SK-N-SH (cell line): ENCODE measurements at regions not wholly inside any gene's neighbourhood (a gene's known extent, or its start where the extent isn't known, plus 50 kb on each side); places are given as distances from the start of the nearest gene placed in this dataset.

Experiments used
- CTCF ChIA-PET: fragments of 300-600, 350-600 bp; formaldehyde crosslinking; extraction: SDS; loops from one replicate; lab custom pipeline; 2021; lab: Yijun Ruan, JAX
- POLR2A ChIA-PET: fragments of 350-600 bp; sonication (Branson Sonifier 250); formaldehyde crosslinking; extraction: SDS; loops from one replicate; lab custom pipeline; 2020; ENCODE audit warnings: antibody characterized with exemption, inconsistent platforms; lab: Yijun Ruan, JAX
- DNase-seq: peaks from one replicate; pipeline ENCODE4 v3.0.0; 2012
- H2AFZ ChIP-seq: fragments of 200-600 bp; sonication (generic); 2 replicates; pipeline ENCODE4 v1.8.1; 2016; ENCODE audit warnings: antibody characterized with exemption, mild to moderate bottlenecking, low read depth
- H3F3A ChIP-seq: fragments of 200-600 bp; sonication (generic); replicated peaks from 2 replicates; pipeline ENCODE3; 2016; ENCODE audit warnings: antibody characterized with exemption, mild to moderate bottlenecking; ENCODE audit not compliant: insufficient read depth
- H3K27ac ChIP-seq, 2 experiments: fragments of 200-500 bp in 1 of 2; fragments of 200-600 bp in 1 of 2; sonication (Bioruptor generic) in 1 of 2; sonication (generic), shearing (Covaris generic) in 1 of 2; 2 replicates each; pipeline versions ENCODE4 v1.5.1 to v1.6.1; 2014 to 2016; ENCODE audit warnings: low read depth in 2 of 2, inconsistent platforms in 1 of 2, low read length in 1 of 2, mild to moderate bottlenecking in 1 of 2, mixed read lengths in 1 of 2
- H3K27me3 ChIP-seq: fragments of 200-600 bp; sonication (generic), shearing (Covaris generic); 2 replicates; pipeline ENCODE4 v1.6.1; 2016; ENCODE audit warnings: mixed run types; ENCODE audit not compliant: insufficient read depth
- H3K36me3 ChIP-seq, 2 experiments: fragments of 200-500 bp in 1 of 2; fragments of 200-600 bp in 1 of 2; sonication (Bioruptor generic) in 1 of 2; sonication (generic) in 1 of 2; replicated peaks in 1 of 2; 2 replicates each; pipeline versions ENCODE3 to v1.5.1; 2014 to 2016; ENCODE audit warnings: low read length in 1 of 2, mild to moderate bottlenecking in 1 of 2; ENCODE audit not compliant: insufficient read depth in 2 of 2, control insufficient read depth in 1 of 2
- H3K4me1 ChIP-seq, 2 experiments: fragments of 200-500 bp in 1 of 2; fragments of 200-600 bp in 1 of 2; sonication (Bioruptor generic) in 1 of 2; sonication (generic), shearing (Covaris generic) in 1 of 2; 2 replicates each; pipeline versions ENCODE4 v1.5.1 to v1.6.1; 2014 to 2016; ENCODE audit warnings: low read depth in 1 of 2, low read length in 1 of 2, mixed run types in 1 of 2; ENCODE audit not compliant: insufficient read depth in 2 of 2, control insufficient read depth in 1 of 2
- H3K4me2 ChIP-seq: fragments of 200-600 bp; sonication (generic), shearing (Covaris generic); 2 replicates; pipeline ENCODE4 v1.6.1; 2017; ENCODE audit warnings: mixed run types
- H3K4me3 ChIP-seq, 2 experiments: fragments of 200-500 bp in 1 of 2; fragments of 200-600 bp in 1 of 2; sonication (Bioruptor generic) in 1 of 2; sonication (generic), shearing (Covaris generic) in 1 of 2; 2 replicates each; pipeline versions ENCODE4 v1.5.1 to v1.8.1; 2014 to 2016; ENCODE audit warnings: low read depth in 2 of 2, inconsistent platforms in 1 of 2, low read length in 1 of 2, mild to moderate bottlenecking in 1 of 2, mixed read lengths in 1 of 2, moderate library complexity in 1 of 2
- H3K79me2 ChIP-seq: fragments of 200-600 bp; sonication (generic); 2 replicates; pipeline ENCODE4 v1.8.1; 2017; ENCODE audit warnings: mild to moderate bottlenecking; ENCODE audit not compliant: insufficient read depth
- H3K9ac ChIP-seq: fragments of 200-600 bp; sonication (generic); 2 replicates; pipeline ENCODE4 v1.6.1; 2017; ENCODE audit warnings: mixed run types
- H3K9me2 ChIP-seq: fragments of 200-600 bp; sonication (generic); 2 replicates; pipeline ENCODE4 v1.6.1; 2017; ENCODE audit warnings: mixed run types
- H3K9me3 ChIP-seq: fragments of 200-600 bp; sonication (generic); 2 replicates; pipeline ENCODE4 v1.6.1; 2017; ENCODE audit warnings: mixed run types, mild to moderate bottlenecking, moderate library complexity
- H4K20me1 ChIP-seq: fragments of 200-600 bp; sonication (generic); 2 replicates; pipeline ENCODE4 v1.6.1; 2017; ENCODE audit warnings: mild to moderate bottlenecking, mixed run types; ENCODE audit not compliant: insufficient read depth
- ELF1 ChIP-seq: IDR thresholded peaks from 2 replicates; pipeline ENCODE4 v1.4.0; 2012
- FOSL2 ChIP-seq: IDR thresholded peaks from 2 replicates; pipeline ENCODE4 v1.4.0; 2012; ENCODE audit warnings: low read depth, mild to moderate bottlenecking, moderate library complexity, borderline replicate concordance
- FOXM1 ChIP-seq: IDR thresholded peaks from 2 replicates; pipeline ENCODE4 v1.4.0; 2012; ENCODE audit warnings: low read depth, mild to moderate bottlenecking
- GABPA ChIP-seq: IDR thresholded peaks from 2 replicates; pipeline ENCODE4 v1.4.0; 2012; ENCODE audit warnings: low read depth, mild to moderate bottlenecking
- GATA2 ChIP-seq: sonication (generic); formaldehyde crosslinking; IDR thresholded peaks from 2 replicates; pipeline ENCODE4 v1.5.0; 2020; ENCODE audit warnings: mild to moderate bottlenecking, missing genetic modification reagents
- JUND ChIP-seq: IDR thresholded peaks from 2 replicates; pipeline ENCODE4 v1.4.0; 2012
- MAX ChIP-seq: IDR thresholded peaks from 2 replicates; pipeline ENCODE4 v1.4.0; 2012; ENCODE audit warnings: low read depth
- MXI1 ChIP-seq: IDR thresholded peaks from 2 replicates; pipeline ENCODE4 v1.6.1; 2012; ENCODE audit warnings: mild to moderate bottlenecking, low read depth, low read length, improper control_type of control experiment
- POLR2AphosphoS5 ChIP-seq: IDR thresholded peaks from 2 replicates; pipeline ENCODE4 v1.6.1; 2012; ENCODE audit warnings: low read depth, low read length
- RAD21 ChIP-seq: IDR thresholded peaks from 2 replicates; pipeline ENCODE4 v1.6.1; 2012; ENCODE audit warnings: mild to moderate bottlenecking, low read length
- RCOR1 ChIP-seq: fragments of 150-350 bp; IDR thresholded peaks from 2 replicates; pipeline ENCODE4 v1.6.1; 2017; ENCODE audit warnings: antibody characterized with exemption, low read length
- RFX5 ChIP-seq: IDR thresholded peaks from 2 replicates; pipeline ENCODE4 v1.6.1; 2012; ENCODE audit warnings: mild to moderate bottlenecking, improper control_type of control experiment, low read length
- RXRA ChIP-seq: IDR thresholded peaks from 2 replicates; pipeline ENCODE4 v1.4.0; 2012; ENCODE audit warnings: low read depth, mild to moderate bottlenecking, borderline replicate concordance
- SIN3A ChIP-seq: IDR thresholded peaks from 2 replicates; pipeline ENCODE4 v1.6.1; 2012; ENCODE audit warnings: low read depth, mild to moderate bottlenecking, low read length, moderate library complexity, borderline replicate concordance
- SMC3 ChIP-seq: IDR thresholded peaks from 2 replicates; pipeline ENCODE4 v1.6.1; 2012; ENCODE audit warnings: low read depth, low read length, improper control_type of control experiment
- TCF12 ChIP-seq: IDR thresholded peaks from 2 replicates; pipeline ENCODE4 v1.4.0; 2012
- YY1 ChIP-seq: IDR thresholded peaks from 2 replicates; pipeline ENCODE4 v1.4.0; 2012; ENCODE audit warnings: low read depth, mild to moderate bottlenecking
- WGBS: methylation state at CpG from one replicate; pipeline ENCODE4 v1.1.6; 2017; ENCODE audit warnings: low lambda C conversion rate; 5-methylcytosine and 5-hydroxymethylcytosine counted together
- TF ChIP-seq, protein P1 (sequence below): IDR thresholded peaks from 2 replicates; pipeline ENCODE4 v1.4.0; 2012; ENCODE audit warnings: low read depth, borderline replicate concordance

GRCh38 chr4:23706972-23707651 lies 182.7 kb downstream of the PPARGC1A start:
- no peak overlapping the region for H3K4me2 ChIP-seq
- 23% methylated on average over 4 of the region's 4 CpGs for WGBS

DNA sequence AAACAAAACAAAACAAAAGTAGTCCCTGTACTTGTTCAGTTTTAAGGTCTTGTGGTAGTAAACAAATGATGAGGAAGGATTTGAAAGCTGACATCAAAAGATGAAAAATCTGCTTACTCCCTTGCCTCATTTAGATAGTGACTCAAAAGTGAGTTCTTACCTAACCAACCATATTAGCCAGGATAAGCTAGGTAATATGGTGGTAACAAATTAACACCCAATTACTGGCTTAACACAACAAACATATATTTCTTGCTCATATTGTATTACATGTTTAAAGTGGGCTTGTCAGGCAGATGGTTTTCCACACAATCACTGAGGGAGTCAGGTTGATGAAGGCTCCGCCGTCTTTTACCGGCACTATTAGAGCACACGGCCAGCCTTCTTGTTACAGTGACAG lies 189.7 kb downstream of the PPARGC1A start:
- H3K27ac ChIP-seq = no peak overlapping the region
- H3K36me3 ChIP-seq = no peaks in the 10 kb centered on the region
- no peaks in the 10 kb centered on the region for H3K27me3 ChIP-seq
- H3K9ac ChIP-seq = no peak overlapping the region
- no peaks in the 10 kb centered on the region for H3K9me3 ChIP-seq
- H2AFZ ChIP-seq = no peak overlapping the region
- H3K4me1 ChIP-seq = no peaks in the 10 kb centered on the region
- DNase-seq = no peak
- WGBS = 68% methylated on average over 4 of the region's 4 CpGs
- no peak for TF ChIP-seq RFX5
- TF ChIP-seq RAD21 = no peak
- no peak for TF ChIP-seq POLR2AphosphoS5
- TF ChIP-seq MXI1 = no peak
- no peak for TF ChIP-seq JUND
- TF ChIP-seq ELF1 = no peak
- no peak for TF ChIP-seq GATA2 (CRISPR knock-in tag)
- TF ChIP-seq FOXM1 = no peak
- no peak overlapping the region for H3K4me3 ChIP-seq
- H3K4me2 ChIP-seq = no peak overlapping the region
- CTCF ChIA-PET = no interaction called here
- POLR2A ChIA-PET = no interaction called here
- no peaks in the 10 kb centered on the region for H3F3A ChIP-seq
- no peaks in the 10 kb centered on the region for H3K79me2 ChIP-seq
- no peaks in the 10 kb centered on the region for H3K9me2 ChIP-seq
- no peaks in the 10 kb centered on the region for H4K20me1 ChIP-seq

More at GRCh38 chr4:23706972-23707651, 182.7 kb downstream of the PPARGC1A start:
- Histone ChIP-seq H3K9me3 (no peaks in the 10 kb centered on the region), H3K36me3 (no peaks in the 10 kb centered on the region), H2AFZ (no peak overlapping the region), H3F3A (no peaks in the 10 kb centered on the region), H3K4me1 (no peaks in the 10 kb centered on the region), H3K9ac (no peak overlapping the region), H4K20me1 (no peaks in the 10 kb centered on the region), H3K27me3 (no peaks in the 10 kb centered on the region), H3K27ac (no peak overlapping the region), H3K79me2 (no peaks in the 10 kb centered on the region), H3K9me2 (no peaks in the 10 kb centered on the region), H3K4me3 (no peak overlapping the region)
- no peak for DNase-seq
- no peak for TF ChIP-seq YY1
- no peak for TF ChIP-seq MAX
- TF ChIP-seq ELF1 = no peak
- no peak for TF ChIP-seq RXRA
- no peak for TF ChIP-seq TCF12
- ChIA-PET CTCF (no interaction called here), POLR2A (no interaction called here)

DNA sequence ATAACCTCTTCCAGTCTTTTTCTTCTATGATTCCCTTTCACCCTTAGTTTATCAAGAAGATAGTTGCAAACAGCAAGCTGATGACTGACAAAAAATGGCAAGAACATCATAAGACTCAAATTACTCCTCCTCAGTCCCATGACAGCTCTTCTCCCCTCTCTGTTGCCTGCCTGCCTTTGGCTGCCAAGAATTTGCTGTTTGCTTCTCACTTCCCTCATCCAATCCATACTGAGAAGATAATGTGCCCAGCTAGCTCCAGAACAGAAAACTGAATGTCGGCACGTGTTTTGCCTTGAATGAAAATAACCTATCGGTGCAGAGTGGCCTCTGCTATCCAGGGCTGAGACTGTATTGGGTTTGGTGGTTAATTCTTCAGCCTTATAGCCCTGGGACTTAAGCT lies 192.1 kb downstream of the PPARGC1A start:
- Histone ChIP-seq H3K27ac (no peak overlapping the region), H3K4me1 (no peaks in the 10 kb centered on the region), H3K4me3 (no peak overlapping the region), H3K4me2 (no peak overlapping the region), H3K9me2 (no peaks in the 10 kb centered on the region), H4K20me1 (no peaks in the 10 kb centered on the region), H3K36me3 (no peaks in the 10 kb centered on the region), H3F3A (no peaks in the 10 kb centered on the region), H3K9ac (no peak overlapping the region), H3K9me3 (no peaks in the 10 kb centered on the region), H3K79me2 (no peaks in the 10 kb centered on the region), H3K27me3 (no peaks in the 10 kb centered on the region), H2AFZ (no peak overlapping the region)
- 8% methylated on average over 3 of the region's 3 CpGs for WGBS
- CTCF ChIA-PET = no interaction called here
- POLR2A ChIA-PET = no interaction called here
- no peak for DNase-seq
- TF ChIP-seq, protein P1, sequence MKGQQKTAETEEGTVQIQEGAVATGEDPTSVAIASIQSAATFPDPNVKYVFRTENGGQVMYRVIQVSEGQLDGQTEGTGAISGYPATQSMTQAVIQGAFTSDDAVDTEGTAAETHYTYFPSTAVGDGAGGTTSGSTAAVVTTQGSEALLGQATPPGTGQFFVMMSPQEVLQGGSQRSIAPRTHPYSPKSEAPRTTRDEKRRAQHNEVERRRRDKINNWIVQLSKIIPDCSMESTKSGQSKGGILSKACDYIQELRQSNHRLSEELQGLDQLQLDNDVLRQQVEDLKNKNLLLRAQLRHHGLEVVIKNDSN = no peak
- TF ChIP-seq FOSL2 = no peak
- TF ChIP-seq RCOR1 = no peak
- no peak for TF ChIP-seq GABPA
- TF ChIP-seq SMC3 = no peak
- TF ChIP-seq SIN3A = no peak
